Gastrocnemius medialis (tissue), 4 donors: ENCODE measurements at regions not wholly inside any gene's neighbourhood (a gene's known extent, or its start where the extent isn't known, plus 50 kb on each side); places are given as distances from the start of the nearest gene placed in this dataset.

Source experiments
- CTCF ChIP-seq, 5 experiments: fragments of 450-650 bp in 3 of 5; fragments of 200-600 bp in 2 of 5; sonication (generic) in 2 of 5; IDR thresholded peaks in 4 of 5; conservative IDR thresholded peaks in 1 of 5; 1 replicate in 4 of 5; 2 replicates in 1 of 5; pipeline ENCODE4 v1.5.1; 2016 to 2019; ENCODE audit warnings: antibody characterized with exemption in 5 of 5, mild to moderate bottlenecking in 3 of 5, moderate library complexity in 3 of 5
- POLR2A ChIP-seq, 2 donors: fragments of 450-650 bp; IDR thresholded peaks; one replicate each; pipeline ENCODE4 v1.6.1; 2017; ENCODE audit warnings: antibody characterized with exemption in 2 of 2, mild to moderate bottlenecking in 2 of 2, moderate library complexity in 2 of 2

- TF ChIP-seq CTCF (IDR thresholded peaks at IDR 0.05 in 4 of 5, conservative IDR thresholded peaks at IDR 0.05 in 1 of 5) (no peak), POLR2A (IDR thresholded peaks at IDR 0.05) (no peak)
Observed at GRCh38 chr21:38965241-38965640, 159.5 kb downstream of the ETS2 start.
